ENCODE measurements at regions not wholly inside any gene's neighbourhood (a gene's known extent, or its start where the extent isn't known, plus 50 kb on each side); places are given as distances from the start of the nearest gene placed in this dataset.
A peak's percentile ranks its signal among the peaks of the same experiment; 100 is the strongest.

- FAIRE-seq (no peak), DNase-seq (ENCODE audit: low read depth, low spot score) (no peak), ATAC-seq (no peak)
- Histone ChIP-seq H3K9ac (ENCODE audit: control insufficient read depth, insufficient read depth, low read length) (no peak overlapping the region), H3K4me3 (no peak overlapping the region), H3K9me3 (replicated peaks; ENCODE audit: control insufficient read depth, insufficient read depth, low read length) (no peaks in the 10 kb centered on the region), H3K27ac (ENCODE audit: control insufficient read depth, insufficient read depth) (no peak overlapping the region), H2AFZ (ENCODE audit: control insufficient read depth, low read depth, low read length) (peak overlapping the region; percentile 28; the same call in 1 of the 2 replicates), H3K27me3 (replicated peaks in 1 of 2; ENCODE audit: control insufficient read depth in 2 of 2, insufficient read depth in 2 of 2, low read length in 1 of 2) (no peaks in the 10 kb centered on the region), H3K36me3 (ENCODE audit: control insufficient read depth in 2 of 2, insufficient read depth in 2 of 2, low read length in 1 of 2) (no peaks in the 10 kb centered on the region), H3K4me1 (ENCODE audit: control insufficient read depth, insufficient read depth, low read length) (peaks cover 4% of the 10 kb centered on the region), H4K20me1 (ENCODE audit: control insufficient read depth, insufficient read depth) (no peaks in the 10 kb centered on the region), H3K79me2 (ENCODE audit: control insufficient read depth, insufficient read depth, low read length) (no peaks in the 10 kb centered on the region), H3K4me2 (ENCODE audit: control insufficient read depth, insufficient read depth) (no peak overlapping the region)
- SMC1A ChIA-PET (ENCODE audit: uncharacterized antibody, unreplicated experiment) = no interaction called here
- RAD21 ChIA-PET (ENCODE audit: unreplicated experiment) = no interaction called here
- intact Hi-C loops (cut with micrococcal nuclease; ENCODE audit: unreplicated experiment) (no loop called here), in situ Hi-C loops (cut with MboI) (no loop called here)
- POLR2A ChIA-PET = no interaction called here
- CTCF ChIA-PET = no interaction called here
- TF ChIP-seq MYB (IDR thresholded peaks at IDR 0.05; ENCODE audit: borderline replicate concordance, low read depth, low read length) (no peak), SKIL (IDR thresholded peaks at IDR 0.05; ENCODE audit: low read depth, poor library complexity, severe bottlenecking) (no peak), EP300 (IDR thresholded peaks at IDR 0.05; ENCODE audit: borderline replicate concordance in 1 of 2, control insufficient read depth in 1 of 2, low read depth in 2 of 2, low read length in 2 of 2) (no peak), TBL1XR1 (IDR thresholded peaks at IDR 0.05; ENCODE audit: low read depth, low read length) (no peak)
- WGBS (ENCODE audit: insufficient coverage, insufficient replicate concordance, low lambda C conversion rate, missing lambda C conversion rate) = 64% methylated on average over 4 of the region's 4 CpGs
- BruUV-seq (replicated peaks) = no TSS peak
These were observed 139.0 kb upstream of the SPRY1 start for GRCh38 chr4:123257591-123257990.
